IPS-11a (cell line): ENCODE measurements at regions not wholly inside any gene's neighbourhood (a gene's known extent, or its start where the extent isn't known, plus 50 kb on each side); places are given as distances from the start of the nearest gene placed in this dataset.

ENCODE experiments used
- H3K4me3 ChIP-seq: one replicate; pipeline ENCODE4 v1.5.1; 2013; ENCODE audit warnings: low read depth, low read length, control low read depth

DNA sequence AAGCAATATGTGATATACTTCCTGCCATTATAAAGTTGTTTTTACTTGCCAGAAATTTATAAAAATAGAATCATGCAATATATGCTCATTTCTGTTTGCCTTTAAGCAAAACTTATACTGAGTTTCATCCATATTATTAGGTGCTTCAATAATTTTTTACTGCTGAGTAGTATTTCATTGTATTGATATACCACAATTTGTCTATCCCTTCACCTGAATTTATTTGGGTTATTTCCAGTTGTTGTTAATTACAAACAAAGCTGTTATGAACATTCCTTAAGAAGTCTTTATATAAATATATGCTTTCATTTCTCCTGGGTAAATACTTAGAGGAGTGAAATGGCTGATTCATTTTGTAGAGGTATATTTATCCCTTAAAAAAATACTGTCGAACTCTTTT is 864.1 kb downstream of the HACE1 start:
- H3K4me3 ChIP-seq, result no peak overlapping the region

DNA sequence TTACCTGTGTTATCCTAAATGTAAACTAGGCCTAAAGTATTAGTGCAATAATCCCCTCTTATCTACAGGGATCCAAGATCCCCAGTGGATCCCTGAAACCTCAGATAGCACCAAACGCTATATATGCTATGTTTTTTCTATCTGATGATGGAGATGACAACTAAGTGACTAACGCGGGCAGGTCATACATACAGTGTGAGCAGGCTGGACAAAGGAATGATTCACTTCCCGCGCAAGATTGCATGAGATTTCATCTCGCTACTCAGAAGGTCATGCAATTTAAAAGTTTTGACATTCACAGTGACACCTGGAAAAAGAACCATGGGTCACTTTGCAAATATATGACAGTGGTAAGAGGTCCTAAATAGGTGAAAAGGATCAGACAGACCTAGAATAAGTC is 875.9 kb downstream of the HACE1 start:
- H3K4me3 ChIP-seq, result no peak overlapping the region

DNA sequence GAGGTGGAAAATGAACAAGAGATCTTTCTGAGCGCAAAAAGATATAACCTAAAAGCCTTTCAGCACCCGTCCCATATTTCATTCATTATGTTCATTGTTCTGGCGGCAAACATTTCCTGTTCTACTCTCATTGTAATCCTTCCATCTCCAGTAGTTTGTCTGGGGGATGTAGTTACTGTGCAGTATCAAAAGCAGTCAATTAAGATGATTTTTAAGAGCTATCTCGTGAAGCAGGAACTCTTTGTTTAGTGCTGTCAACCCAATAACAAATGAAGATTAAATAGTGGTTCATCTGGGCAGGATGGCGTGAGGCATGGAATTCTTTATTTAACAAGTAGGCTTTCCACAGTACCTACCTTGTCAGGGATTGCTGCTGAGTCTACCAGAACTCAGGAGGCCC is 876.7 kb downstream of the HACE1 start:
- H3K4me3 ChIP-seq, result no peak overlapping the region

DNA sequence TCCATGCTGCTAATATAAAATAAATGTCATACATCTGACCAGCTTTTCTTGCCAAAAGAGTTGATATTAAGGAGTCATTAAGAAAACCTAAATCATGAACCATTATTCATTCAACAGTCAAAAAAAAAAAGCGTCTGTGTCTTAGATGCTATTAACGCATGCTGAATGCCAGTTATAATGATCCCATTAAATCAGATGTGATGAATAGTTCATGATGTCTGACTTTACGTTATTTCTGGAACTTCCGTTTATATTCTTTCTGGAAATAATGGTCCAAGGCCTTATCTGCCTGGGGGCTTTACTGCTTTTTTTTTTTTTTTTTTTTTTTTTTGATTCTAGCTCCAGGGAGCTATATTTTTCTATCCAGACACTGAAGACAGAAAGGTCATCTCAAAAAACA is 877.1 kb downstream of the HACE1 start:
- no peak overlapping the region for H3K4me3 ChIP-seq

DNA sequence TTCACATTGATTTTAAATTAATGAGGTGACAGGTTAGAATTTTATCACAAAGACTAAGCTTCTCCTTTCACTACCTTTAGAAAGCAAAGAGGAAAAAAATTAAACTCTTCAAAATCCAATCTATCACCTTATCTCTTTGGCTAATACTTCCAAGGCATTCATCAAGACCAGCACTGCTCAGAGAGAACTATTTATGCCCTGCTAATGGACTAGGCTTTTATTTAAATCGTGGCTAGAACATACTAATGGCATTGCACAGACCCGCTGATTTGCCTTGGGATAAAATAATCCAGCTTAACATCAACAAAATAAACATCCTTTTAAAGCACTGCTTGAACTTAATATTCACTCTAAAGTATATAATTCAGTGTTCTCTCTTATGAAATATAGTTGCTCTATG is 880.4 kb downstream of the HACE1 start:
- H3K4me3 ChIP-seq, result no peak overlapping the region

DNA sequence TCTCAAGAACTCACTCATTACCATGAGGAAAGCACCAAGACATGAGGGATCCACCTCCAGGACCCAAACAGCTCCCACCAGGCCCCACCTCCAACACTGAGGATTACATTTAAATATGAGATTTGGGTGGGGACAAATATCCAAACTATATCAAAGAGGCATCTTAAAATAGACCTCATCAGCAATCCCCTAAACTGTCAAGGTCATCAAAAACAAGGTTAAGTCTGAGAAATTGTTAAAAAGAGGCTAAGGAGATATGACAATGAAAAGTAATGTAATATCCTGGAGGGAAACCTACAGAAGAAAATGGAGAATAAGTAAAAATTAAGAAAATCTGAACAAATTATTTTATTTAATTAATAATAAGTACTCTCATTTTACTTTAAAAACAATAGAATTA is 922.3 kb downstream of the HACE1 start:
- H3K4me3 ChIP-seq, result no peak overlapping the region

DNA sequence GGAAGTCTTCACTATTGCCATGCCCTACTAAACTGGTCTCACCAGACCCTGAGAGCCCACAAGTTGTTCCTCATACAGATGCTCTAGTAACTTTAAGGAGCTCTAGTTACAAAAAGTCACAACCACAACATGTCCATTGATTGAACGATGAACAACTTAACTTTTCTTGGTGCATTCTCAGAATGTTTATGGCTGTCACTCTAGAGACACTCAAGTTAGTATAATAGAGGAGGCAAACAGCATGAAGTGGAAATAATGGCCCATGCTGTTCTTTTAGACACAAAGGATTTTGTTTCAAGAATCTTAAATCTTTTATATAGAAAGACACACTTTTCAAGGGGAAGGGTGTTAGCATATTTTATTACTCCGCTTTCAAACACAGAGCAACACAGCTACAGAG is 934.4 kb downstream of the HACE1 start:
- no peak overlapping the region for H3K4me3 ChIP-seq

DNA sequence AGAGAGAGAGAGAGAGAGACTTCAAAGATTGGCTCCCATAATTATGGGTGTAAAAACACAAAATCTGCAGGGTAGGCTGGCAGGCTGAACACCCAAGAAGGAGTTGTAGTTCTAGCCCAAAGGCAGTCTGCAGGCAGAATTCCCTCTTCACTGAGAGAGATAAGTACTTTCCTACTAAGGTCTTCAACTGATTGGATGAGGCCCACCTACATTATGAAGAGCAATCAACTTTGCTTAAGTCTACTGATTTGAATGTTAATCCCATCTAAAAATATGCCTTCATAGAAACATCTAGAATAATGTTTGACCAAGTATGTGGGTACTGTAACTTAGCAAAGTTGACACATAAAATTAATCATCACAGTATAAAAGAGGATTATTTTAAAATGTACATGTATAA is 949.7 kb downstream of the HACE1 start:
- no peak overlapping the region for H3K4me3 ChIP-seq

DNA sequence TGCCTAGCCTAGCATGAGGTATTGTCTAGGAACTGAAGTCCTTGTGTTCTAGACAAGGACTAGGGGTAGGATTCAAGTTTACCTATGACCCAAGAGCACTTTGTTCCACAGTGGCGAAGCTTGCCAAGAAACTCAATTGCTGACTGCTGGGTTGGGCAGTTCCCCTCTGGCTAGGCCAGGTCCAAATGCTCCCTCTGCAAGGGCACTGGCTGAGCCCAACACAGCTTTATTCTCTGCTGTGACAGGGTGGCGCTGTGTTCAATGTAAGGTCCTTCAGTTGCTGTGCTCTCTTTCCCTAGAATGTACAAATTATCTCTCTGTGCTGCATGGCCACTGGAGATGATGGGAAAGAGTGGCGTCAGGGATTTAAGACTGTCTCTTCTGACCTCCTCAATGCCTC is 950.8 kb downstream of the HACE1 start:
- H3K4me3 ChIP-seq, result no peak overlapping the region

DNA sequence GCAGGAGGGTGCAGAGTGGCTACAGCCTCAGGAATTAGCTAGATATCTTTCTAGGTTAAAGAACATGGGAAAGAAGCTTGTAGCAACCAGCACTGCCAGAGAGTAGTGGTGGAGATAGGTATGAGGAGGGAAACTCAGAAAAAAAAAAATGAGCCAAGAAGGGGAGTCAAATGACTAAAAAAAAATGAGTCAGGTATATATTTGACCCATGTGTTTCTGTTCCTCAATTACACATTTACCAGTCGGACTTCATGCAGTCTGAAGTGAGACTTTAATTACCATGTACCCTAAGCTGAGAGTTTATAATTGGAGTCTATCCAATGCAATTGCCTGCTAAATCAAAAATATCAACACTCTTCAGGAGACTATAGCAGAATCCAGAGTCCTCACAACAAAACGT is 964.6 kb downstream of the HACE1 start:
- H3K4me3 ChIP-seq, result no peak overlapping the region

DNA sequence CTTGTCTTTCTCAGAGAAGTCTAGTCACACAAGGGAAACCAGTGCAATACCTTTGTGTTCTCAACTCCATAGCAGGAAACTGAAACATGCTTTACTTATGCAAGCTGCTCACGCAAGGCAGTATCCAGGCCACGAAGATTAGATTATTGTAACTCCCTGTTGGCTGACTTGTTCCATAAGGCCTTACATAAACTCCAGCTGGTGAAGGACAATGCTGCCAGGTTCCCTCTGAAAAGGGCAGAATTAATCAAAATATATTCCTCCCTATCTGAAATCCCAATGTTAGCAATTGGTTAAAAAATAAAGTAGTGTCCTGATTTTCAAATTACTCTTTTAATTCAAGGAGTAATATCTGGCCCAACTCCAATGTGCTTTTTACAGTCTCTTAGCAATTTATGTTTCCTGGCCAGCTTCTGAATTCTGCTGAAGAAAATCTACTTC is 966.6 kb downstream of the HACE1 start:
- no peak overlapping the region for H3K4me3 ChIP-seq

DNA sequence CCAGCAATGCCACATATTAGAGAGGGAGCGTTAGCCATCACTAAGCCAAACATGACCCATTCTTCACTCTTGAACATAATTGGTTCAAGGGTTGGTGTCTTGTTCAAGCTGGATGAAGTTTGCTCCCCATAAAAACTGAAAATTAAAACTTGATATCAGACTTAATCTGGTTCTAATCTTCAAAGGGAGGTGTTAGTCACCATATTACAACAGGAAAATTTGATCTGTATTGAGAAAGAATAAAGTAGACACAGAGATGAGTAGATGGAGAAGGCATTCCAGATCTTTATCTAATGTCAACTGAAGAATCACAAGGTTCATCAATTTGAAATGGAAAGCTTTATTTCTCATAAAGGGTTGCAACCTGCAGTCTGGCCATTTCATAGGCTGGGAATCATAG is 972.8 kb downstream of the HACE1 start:
- H3K4me3 ChIP-seq, result no peak overlapping the region

DNA sequence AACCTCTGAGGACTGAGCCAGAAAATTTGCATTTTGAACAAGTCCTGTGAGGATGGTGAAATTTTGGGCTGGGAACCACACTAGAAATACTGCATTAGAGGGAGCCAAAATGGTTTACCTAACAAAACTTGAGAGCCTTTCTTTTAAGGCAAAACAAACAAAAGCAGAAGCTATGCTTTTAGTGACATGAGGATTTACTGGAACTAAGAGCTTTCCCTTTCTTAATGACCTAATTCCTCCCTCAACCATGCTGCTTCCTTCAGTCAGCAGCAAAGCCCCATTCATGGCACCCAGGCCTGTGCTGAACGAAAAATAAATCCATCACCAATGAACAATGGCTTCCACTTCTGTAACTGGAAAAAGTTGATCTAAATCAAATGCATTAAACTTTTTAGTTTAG is 974.3 kb downstream of the HACE1 start:
- H3K4me3 ChIP-seq, result no peak overlapping the region

DNA sequence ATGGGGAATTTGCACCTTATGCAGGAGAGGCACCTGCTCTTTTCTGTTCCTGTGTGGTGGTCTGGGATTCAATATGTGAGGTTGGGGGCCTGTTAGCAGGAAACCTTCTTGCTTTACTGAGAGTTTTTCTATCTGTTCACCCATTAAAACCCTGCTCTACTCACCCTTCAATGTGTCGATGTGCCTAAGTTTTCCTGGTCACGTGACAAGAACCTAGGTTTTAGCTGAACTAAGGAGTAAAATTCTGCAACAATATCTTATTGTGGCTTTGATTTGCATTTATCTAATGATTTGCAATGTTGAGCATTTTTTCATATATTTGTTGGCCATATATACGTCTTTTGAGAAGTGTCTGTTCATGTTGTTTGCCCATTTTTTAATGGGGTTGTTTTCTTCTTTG is 979.9 kb downstream of the HACE1 start:
- H3K4me3 ChIP-seq, result no peak overlapping the region

DNA sequence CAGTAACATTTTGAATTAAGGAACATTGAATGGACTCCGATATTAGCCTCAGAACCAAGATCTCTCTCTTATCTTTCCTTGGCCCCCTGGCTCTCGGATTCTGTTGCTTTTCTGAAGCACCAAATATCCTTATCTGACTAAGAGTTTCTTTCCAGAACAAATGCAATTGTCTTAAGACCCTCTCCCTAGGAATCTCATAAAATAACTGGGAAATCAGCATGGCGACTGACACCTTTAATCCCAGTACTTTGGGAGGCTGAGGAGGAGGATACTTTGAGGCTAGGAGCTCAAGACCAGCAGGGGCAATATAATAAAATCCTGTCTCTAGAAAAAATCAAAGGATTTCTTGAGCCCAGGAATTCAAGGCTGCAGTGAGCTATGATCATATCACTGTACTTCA is 984.5 kb downstream of the HACE1 start:
- H3K4me3 ChIP-seq, result no peak overlapping the region

DNA sequence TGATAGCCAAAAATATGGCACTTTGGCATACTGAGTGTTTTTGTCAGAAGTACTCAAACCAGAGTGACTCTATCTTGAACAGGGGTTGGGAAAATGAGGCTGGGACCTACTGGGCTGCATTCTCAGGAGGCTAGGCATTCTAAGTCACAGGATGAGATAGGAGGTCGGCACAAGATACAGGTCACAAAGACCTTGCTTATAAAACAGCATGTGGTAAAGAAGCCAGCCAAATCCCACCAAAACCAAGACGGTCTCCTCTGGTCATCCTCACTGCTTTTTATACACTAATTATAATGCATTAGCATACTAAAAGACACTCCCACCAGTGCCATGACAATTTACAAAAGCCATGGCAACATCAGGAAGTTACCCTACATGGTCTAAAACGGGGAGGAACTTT is 985.1 kb downstream of the HACE1 start:
- H3K4me3 ChIP-seq, result no peak overlapping the region

DNA sequence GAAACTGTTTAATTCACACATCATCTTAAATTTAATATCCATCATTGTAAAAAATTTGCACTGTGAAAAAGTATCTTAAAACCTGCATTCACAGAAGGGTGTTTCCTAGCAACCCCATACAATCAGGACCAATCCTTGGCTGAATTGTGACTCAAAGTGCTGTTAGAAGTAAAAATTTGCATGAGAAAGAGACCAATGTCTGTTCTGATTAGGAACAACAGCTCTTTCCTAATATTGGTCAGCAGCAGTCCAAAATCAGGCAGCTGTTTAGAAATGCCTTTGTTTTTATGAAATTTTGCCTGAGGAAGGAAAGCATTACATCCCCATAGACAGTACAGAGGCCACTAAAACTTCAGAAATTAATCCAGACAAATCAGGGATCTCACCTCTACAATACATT is 987.0 kb downstream of the HACE1 start:
- no peak overlapping the region for H3K4me3 ChIP-seq

DNA sequence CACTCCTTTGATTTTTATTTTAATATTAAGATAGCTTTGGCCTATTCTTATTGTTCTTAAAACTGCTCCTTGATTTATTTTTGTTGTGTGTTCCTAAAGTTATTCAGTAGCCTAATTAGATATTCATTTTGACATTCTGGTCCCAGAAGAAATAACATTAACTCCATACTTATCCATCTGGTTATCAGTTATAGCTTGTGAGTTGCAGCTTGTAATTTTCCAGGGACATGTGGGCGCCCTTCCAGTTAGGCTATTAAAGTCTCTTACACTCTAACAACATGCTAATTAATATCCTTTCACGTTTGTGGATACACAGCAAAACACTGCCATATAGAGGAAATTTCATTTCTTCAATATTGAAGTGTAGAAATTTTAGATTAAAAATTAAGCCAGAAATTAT is 987.5 kb downstream of the HACE1 start:
- no peak overlapping the region for H3K4me3 ChIP-seq

DNA sequence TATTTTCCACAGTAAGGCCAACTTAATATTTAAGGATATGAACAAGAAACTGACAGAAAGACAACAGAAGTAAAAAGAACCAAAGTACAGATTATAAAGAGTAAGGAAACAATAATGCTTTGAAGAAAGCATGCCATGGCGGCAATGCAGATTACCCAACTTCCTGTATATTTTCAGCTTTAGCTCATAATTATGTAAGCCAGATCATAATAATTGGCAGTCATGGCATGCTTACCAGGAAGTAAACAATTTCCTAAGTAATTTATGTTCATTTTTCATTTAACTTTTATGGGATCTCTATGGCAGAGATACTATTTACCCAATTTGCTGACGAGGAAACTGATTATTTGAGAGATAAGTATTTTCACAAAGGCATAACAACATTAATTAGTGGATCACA is 988.7 kb downstream of the HACE1 start:
- H3K4me3 ChIP-seq, result no peak overlapping the region

DNA sequence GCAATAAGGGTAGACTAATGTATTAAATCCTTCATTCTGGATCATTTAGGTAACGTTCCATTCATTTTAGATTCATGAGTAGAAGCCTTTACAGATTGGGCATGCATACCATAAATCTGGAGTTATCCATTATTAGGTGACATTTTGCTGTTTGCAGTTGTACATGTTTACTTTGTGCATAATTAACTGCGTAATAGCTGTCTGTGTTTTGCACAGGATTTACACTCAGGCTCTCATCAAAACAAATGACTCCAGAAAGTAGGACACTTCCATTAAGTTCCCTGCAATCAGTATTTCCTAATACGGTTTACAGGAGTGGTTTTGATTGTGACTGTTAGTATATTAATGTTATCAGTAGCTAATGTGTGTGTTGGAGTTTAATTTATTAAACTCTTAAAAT is 997.4 kb downstream of the HACE1 start:
- H3K4me3 ChIP-seq, result no peak overlapping the region

DNA sequence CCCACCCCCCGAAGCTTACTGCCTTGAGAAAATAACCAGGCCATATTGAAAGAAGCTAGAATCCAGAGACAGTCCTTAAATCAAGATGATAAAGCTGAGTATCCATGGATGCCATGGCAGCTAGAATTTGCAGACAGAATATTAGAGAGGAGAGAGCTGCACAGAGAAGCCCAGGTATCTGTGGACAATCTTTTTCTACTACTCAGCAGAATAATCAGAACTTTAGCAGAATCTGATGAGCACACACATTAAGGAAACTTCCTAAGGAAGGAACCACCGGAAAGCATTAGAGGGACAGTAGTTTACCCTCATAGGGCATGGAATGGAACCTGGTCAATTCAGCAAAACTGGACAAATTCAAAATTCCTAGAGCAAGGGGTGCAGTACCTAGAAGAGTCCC is 1001.7 kb downstream of the HACE1 start:
- H3K4me3 ChIP-seq, result no peak overlapping the region

DNA sequence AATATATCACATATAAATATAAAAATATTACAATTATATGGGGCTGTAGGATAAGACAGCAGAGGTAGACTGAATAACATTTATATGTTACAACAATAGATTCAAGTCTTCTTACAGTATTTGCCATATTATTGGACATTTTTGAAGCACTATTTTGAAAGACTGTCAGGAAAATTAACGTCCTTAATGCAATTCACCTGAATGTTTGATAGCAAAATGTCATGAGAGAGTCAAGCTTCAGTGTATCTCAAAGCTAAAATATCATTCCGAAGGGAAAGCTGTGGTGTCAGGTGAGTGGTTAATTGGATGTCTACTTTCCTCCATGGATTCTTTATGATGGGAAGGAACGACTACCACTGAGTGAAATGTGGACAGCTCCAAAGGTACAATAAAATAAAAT is 1004.0 kb downstream of the HACE1 start:
- no peak overlapping the region for H3K4me3 ChIP-seq

DNA sequence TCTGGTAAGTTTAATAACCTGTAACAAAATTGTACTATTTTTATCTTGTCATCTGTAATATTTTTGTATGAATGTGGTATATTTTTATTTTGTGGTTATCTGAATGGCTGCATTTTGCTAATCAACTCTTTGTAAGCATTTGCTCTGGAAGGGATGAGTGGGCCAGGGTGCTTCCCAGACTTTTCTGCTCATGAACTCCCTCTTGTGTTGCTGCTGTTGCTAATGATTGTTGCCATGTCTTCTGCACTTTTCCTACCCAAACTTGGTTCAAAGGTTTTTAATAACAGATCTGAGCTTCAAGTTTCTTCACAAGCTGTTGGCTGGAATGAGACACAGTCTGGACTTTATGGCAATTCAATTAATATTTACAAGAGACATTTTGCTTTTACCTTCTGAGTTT is 1005.7 kb downstream of the HACE1 start:
- no peak overlapping the region for H3K4me3 ChIP-seq

DNA sequence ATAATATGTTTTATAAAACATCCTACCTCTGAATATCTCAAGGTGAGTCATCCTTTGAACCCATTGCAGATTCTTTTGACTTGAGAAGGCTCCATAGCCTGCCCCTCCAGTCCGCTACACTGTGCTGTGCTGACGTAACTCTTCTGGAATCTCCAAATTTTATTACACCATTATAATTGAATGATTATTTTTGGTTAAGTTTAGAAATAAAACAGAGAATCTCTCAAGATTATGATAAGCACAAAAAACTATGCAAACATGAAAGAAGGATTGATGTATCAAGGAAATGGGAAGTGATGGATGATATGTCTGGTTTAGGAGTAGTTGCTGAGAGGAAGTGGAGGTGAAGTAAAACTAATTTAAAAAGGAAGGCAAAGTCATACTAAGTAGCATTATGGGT is 1021.3 kb downstream of the HACE1 start:
- no peak overlapping the region for H3K4me3 ChIP-seq
